Liver (tissue), 8 donors: ENCODE measurements at regions not wholly inside any gene's neighbourhood (a gene's known extent, or its start where the extent isn't known, plus 50 kb on each side); places are given as distances from the start of the nearest gene placed in this dataset.

Experiments
- DNase-seq: peaks from one replicate; pipeline ENCODE4 v3.0.0-alpha.2; 2017; ENCODE audit warnings: low spot score
- H3K27ac ChIP-seq, 2 donors: one replicate each; pipeline ENCODE4 v1.7.0; 2013; ENCODE audit warnings: inconsistent platforms in 2 of 2, low read length in 2 of 2, control low read depth in 1 of 2, low read depth in 1 of 2, mild to moderate bottlenecking in 1 of 2
- H3K27me3 ChIP-seq, 4 donors: one replicate each; pipeline versions ENCODE4 v1.6.1 to v1.7.0; 2013; ENCODE audit warnings: low read length in 3 of 4, inconsistent platforms in 1 of 4, mild to moderate bottlenecking in 1 of 4, moderate library complexity in 1 of 4; ENCODE audit not compliant: control insufficient read depth in 4 of 4, insufficient read depth in 4 of 4
- H3K36me3 ChIP-seq, 4 donors: one replicate each; pipeline versions ENCODE4 v1.6.1 to v1.7.0; 2013; ENCODE audit warnings: low read length in 3 of 4, mild to moderate bottlenecking in 3 of 4, low read depth in 1 of 4, moderate library complexity in 1 of 4; ENCODE audit not compliant: control insufficient read depth in 4 of 4, insufficient read depth in 3 of 4
- H3K4me1 ChIP-seq, 4 donors: one replicate each; pipeline versions ENCODE4 v1.6.1 to v1.7.0; 2013; ENCODE audit warnings: low read length in 3 of 4, mild to moderate bottlenecking in 3 of 4, moderate library complexity in 1 of 4; ENCODE audit not compliant: control insufficient read depth in 4 of 4, insufficient read depth in 4 of 4
- H3K4me3 ChIP-seq, 3 donors: one replicate each; pipeline versions ENCODE4 v1.6.1 to v1.7.0; 2013; ENCODE audit warnings: low read length in 3 of 3, control low read depth in 1 of 3, low read depth in 1 of 3, mild to moderate bottlenecking in 1 of 3
- H3K9ac ChIP-seq, 2 donors: one replicate each; pipeline ENCODE4 v1.7.0; 2013; ENCODE audit warnings: low read length in 2 of 2, mild to moderate bottlenecking in 2 of 2, moderate library complexity in 2 of 2, control low read depth in 1 of 2, low read depth in 1 of 2
- H3K9me3 ChIP-seq, 4 donors: one replicate each; pipeline versions ENCODE4 v1.6.1 to v1.7.0; 2013; ENCODE audit warnings: low read length in 3 of 4; ENCODE audit not compliant: control insufficient read depth in 4 of 4
- CTCF ChIP-seq: fragments of 150-350 bp; IDR thresholded peaks from 2 replicates; pipeline ENCODE4 v1.5.1; 2017; ENCODE audit warnings: improper control_type of control experiment, low read depth, low read length; ENCODE audit not compliant: missing input control
- EGR1 ChIP-seq, 2 donors: IDR thresholded peaks; 2 replicates each; pipeline ENCODE4 v1.6.1; 2016 to 2018; ENCODE audit warnings: antibody characterized with exemption in 2 of 2, low read depth in 2 of 2
- HNF4A ChIP-seq, 2 donors: conservative IDR thresholded peaks; 2 replicates each; pipeline ENCODE4 v1.6.1; 2016; ENCODE audit warnings: antibody characterized with exemption in 2 of 2, mild to moderate bottlenecking in 2 of 2
- HNF4G ChIP-seq: IDR thresholded peaks from 2 replicates; pipeline ENCODE4 v1.6.1; 2016; ENCODE audit warnings: antibody characterized with exemption
- JUND ChIP-seq, 2 donors: IDR thresholded peaks; 2 replicates each; pipeline ENCODE4 v1.6.1; 2016; ENCODE audit warnings: antibody characterized with exemption in 2 of 2
- MAX ChIP-seq: IDR thresholded peaks from 2 replicates; pipeline ENCODE4 v1.6.1; 2016; ENCODE audit warnings: antibody characterized with exemption
- NR2F2 ChIP-seq: IDR thresholded peaks from 2 replicates; pipeline ENCODE4 v1.6.1; 2016; ENCODE audit warnings: antibody characterized with exemption
- RAD21 ChIP-seq, 2 donors: IDR thresholded peaks; 2 replicates each; pipeline ENCODE4 v1.6.1; 2016; ENCODE audit warnings: antibody characterized with exemption in 2 of 2, mild to moderate bottlenecking in 2 of 2
- REST ChIP-seq: IDR thresholded peaks from 2 replicates; pipeline ENCODE4 v1.6.1; 2016; ENCODE audit warnings: antibody characterized with exemption, mild to moderate bottlenecking
- RXRA ChIP-seq, 2 donors: IDR thresholded peaks; 2 replicates each; pipeline ENCODE4 v1.6.1; 2017 to 2018; ENCODE audit warnings: antibody characterized with exemption in 2 of 2, mild to moderate bottlenecking in 1 of 2
- TAF1 ChIP-seq: conservative IDR thresholded peaks from 2 replicates; pipeline ENCODE4 v1.6.1; 2016; ENCODE audit warnings: antibody characterized with exemption, mild to moderate bottlenecking
- YY1 ChIP-seq: IDR thresholded peaks from 2 replicates; pipeline ENCODE4 v1.6.1; 2016; ENCODE audit warnings: antibody characterized with exemption, mild to moderate bottlenecking
- ZBTB33 ChIP-seq: IDR thresholded peaks from 2 replicates; pipeline ENCODE4 v1.6.1; 2016; ENCODE audit warnings: antibody characterized with exemption
- WGBS: extraction: QIAGEN DNeasy Blood & Tissue Kit; methylation state at CpG from one replicate; pipeline ENCODE4 v1.1.7; 2013; 5-methylcytosine and 5-hydroxymethylcytosine counted together
- donor health status: healthy.
- donor health status: healthy.
- donor health status: healthy.
- donor health status: healthy.
- donor health status: healthy.

GRCh38 chrY:7929866-7930265 is 1018.3 kb upstream of the AMELY start:
- no peaks in the 10 kb centered on the region for H3K9me3 ChIP-seq
- 98% methylated on average over 1 of the region's 1 CpG for WGBS
- H3K4me1 ChIP-seq, result no peaks in the 10 kb centered on the region
- no peak overlapping the region for H3K9ac ChIP-seq
- H3K4me3 ChIP-seq, result no peak overlapping the region
- no peaks in the 10 kb centered on the region for H3K27me3 ChIP-seq
- H3K27ac ChIP-seq, result no peak overlapping the region
- no peak for DNase-seq
- no peak for TF ChIP-seq RXRA (IDR thresholded peaks at IDR 0.05)
- no peak for TF ChIP-seq YY1
- H3K36me3 ChIP-seq, result no peaks in the 10 kb centered on the region

GRCh38 chrY:7924059-7924458 is 1012.5 kb upstream of the AMELY start:
- TF ChIP-seq TAF1 (no peak), REST (no peak), NR2F2 (no peak), YY1 (no peak), CTCF (no peak), MAX (no peak), RAD21 (IDR thresholded peaks at IDR 0.05) (no peak), RXRA (IDR thresholded peaks at IDR 0.05) (no peak), ZBTB33 (no peak), EGR1 (IDR thresholded peaks at IDR 0.05; ENCODE audit: low read depth in 2 of 2) (no peak)
- Histone ChIP-seq H3K36me3 (no peaks in the 10 kb centered on the region), H3K9me3 (no peaks in the 10 kb centered on the region), H3K9ac (no peak overlapping the region), H3K27me3 (no peaks in the 10 kb centered on the region), H3K4me1 (no peaks in the 10 kb centered on the region), H3K4me3 (no peak overlapping the region), H3K27ac (no peak overlapping the region)
- no peak for DNase-seq
- WGBS, result 95% methylated on average over 2 of the region's 2 CpGs

- no peak for DNase-seq
- H3K9ac ChIP-seq, result no peak overlapping the region
- H3K36me3 ChIP-seq, result no peaks in the 10 kb centered on the region
- no peaks in the 10 kb centered on the region for H3K9me3 ChIP-seq
- no peaks in the 10 kb centered on the region for H3K27me3 ChIP-seq
- H3K4me3 ChIP-seq, result no peak overlapping the region
- no peaks in the 10 kb centered on the region for H3K4me1 ChIP-seq
- H3K27ac ChIP-seq, result no peak overlapping the region
- TF ChIP-seq REST (no peak), CTCF (no peak), MAX (no peak), EGR1 (IDR thresholded peaks at IDR 0.05; ENCODE audit: low read depth in 2 of 2) (no peak), NR2F2 (no peak), HNF4G (no peak), HNF4A (conservative IDR thresholded peaks at IDR 0.05) (no peak), JUND (IDR thresholded peaks at IDR 0.05) (no peak), TAF1 (no peak)
Measured at GRCh38 chrY:7923476-7924017, 1012.0 kb upstream of the AMELY start.
